ENCODE measurements at regions not wholly inside any gene's neighbourhood (a gene's known extent, or its start where the extent isn't known, plus 50 kb on each side); places are given as distances from the start of the nearest gene placed in this dataset.

- no peak for DNase-seq (ENCODE audit: low spot score)
Observed at GRCh38 chrX:80098038-80098437, 83.5 kb downstream of the TBX22 start.

DNA sequence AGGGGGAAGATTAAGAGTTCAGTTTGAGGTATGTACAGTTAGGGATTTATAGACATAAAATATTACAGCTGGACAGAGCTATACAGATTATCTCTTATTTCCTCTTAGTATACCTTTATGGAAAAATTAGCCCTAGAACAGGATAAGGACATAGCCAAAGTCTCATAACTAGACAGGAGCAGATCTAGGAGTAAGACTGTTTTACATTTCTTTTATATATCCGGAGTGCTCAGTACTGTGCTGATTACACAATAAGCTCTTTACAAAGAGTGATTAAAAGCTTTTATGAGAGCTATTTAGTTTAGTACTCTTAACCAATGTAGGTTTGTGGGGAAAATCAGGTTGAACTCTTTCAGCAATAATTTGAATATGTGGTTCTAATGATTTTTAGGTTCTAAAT lies 105.8 kb downstream of the TBX22 start:
- DNase-seq (ENCODE audit: low spot score): no peak

DNA sequence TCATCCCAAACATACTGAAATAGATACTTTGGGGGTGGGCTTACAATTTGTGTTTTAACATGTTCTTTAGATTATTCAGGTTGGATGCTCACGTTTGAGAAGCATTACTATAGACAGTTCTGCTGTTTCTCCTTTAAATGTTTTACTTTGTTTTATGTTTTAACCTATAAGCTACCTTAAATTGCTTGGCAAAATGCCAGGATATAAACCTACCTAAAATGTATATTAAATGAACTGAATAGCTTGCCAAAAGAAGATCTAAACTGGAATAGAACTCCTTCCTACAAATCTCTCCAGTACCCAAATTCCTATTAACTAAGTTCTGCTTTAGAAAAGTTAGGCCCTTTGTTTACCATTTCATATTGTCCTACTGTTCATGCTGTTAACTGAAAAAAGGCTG lies 124.4 kb downstream of the TBX22 start:
- no peak for DNase-seq (ENCODE audit: low spot score)

- DNase-seq (ENCODE audit: low spot score): no peak
Observed at GRCh38 chrX:80139564-80139963, 125.0 kb downstream of the TBX22 start.

DNA sequence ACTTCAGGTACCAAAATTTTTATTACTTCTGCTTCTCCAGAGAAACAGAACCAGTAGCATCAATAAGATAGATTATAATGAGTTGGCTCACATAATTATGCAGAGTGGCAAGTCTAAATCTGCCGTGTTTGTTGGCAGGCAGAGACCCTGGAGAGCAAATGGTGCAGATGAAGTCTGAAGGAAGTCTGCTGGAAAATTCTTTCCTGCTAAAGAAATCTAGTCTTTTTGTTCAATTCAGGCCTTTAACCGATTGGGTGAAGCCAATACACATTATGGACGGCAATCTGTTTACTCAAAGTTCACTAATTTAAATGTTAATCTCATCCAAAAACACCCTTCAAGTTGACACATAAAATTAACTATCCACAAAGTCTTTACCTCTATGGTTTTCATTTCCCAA lies 156.0 kb downstream of the TBX22 start:
- no peak for DNase-seq (ENCODE audit: low spot score)

GRCh38 chrX:80173261-80173660 lies 158.7 kb downstream of the TBX22 start:
- no peak for DNase-seq (ENCODE audit: low spot score)

DNA sequence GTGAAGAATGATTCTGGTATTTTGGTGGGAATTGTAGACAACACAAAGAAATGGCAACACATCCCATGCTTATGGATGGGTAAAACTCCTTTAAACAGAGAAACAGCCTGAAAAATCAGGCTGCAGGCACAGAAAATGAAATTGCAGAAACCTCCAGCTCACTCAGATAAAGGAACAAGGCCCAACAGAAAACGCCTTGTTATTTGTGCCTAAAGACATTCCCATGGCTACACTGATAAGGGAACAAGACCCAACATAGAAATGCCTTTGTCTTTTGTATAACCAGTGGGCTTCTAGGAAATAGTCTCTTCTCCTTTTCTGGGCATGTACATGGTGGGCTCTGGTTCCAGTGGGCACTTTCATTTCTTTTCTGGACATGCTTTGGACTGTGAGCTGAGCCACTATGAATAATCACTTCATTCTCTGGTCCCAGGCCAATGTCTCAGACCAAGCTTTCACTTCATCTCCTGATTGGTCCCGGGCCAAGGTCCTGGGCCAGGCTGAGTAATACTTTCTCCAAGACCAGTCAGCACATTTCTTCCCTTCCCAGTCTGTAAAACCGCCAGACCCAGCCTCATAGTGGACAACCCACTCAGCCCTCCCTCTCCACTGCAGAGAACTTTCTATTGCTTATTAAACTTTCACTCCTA lies 160.5 kb downstream of the TBX22 start:
- DNase-seq (ENCODE audit: low spot score): no peak

DNA sequence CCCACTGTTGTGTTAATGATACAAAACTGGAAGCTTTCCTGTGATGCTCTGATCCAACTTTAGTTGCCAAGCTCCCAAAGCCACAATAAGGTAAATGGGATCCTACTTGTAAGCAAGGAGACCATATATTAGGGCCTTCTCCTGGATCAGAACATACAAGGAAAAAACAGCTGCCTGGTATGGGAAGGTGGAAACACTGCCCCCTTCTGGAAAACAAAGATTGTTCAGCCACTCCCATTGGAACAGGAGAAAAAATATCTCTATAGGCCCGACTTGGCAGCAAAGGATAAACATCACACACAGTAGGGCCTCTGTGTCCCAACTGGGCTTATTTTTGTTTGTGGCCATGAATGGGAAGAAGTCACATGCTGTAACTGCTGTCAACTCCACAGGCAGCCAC lies 166.5 kb downstream of the TBX22 start:
- no peak for DNase-seq (ENCODE audit: low spot score)

DNA sequence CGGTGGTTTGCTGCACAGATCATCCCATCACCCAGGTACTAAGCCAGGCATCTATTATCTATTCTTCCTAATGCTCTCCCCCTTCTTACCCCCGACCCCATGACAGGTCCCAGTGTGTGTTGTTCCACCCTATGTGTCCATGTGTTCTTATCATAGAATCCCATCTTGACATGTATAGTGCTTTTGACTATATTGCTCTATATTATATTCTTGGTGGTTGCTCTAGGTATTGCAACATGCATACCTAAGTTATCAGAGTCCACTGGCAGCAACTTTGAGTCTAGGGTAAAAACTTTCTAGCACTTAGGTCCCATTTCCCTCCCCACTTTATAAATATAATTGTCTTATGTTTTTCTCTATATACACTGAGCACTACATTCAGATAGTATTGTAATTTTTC lies 170.3 kb downstream of the TBX22 start:
- DNase-seq (ENCODE audit: low spot score): no peak

DNA sequence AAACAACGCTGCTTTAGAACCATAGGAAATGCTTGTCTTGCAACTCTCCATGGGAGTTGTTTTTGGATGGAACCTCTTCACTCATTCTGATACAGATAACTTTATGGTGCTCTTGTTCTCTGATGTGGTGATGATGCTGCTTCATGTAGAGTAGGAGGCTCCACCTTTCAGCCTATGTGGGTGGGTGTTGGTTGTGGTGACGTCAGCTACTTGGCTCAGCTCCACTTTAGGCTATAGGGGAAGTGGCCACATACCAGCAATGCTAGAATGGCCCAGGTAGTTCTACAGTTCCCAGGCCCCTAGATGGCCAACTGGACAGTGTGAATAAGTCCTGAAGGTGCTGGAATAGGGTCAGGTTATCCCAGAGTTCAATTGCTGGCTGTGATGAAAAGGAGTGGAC lies 192.1 kb downstream of the TBX22 start:
- no peak for DNase-seq (ENCODE audit: low spot score)

- no peak for DNase-seq (ENCODE audit: low spot score)
Observed at GRCh38 chrX:80207327-80207726, 192.8 kb downstream of the TBX22 start.

- DNase-seq (ENCODE audit: low spot score): no peak
Observed at GRCh38 chrX:80216086-80216485, 201.5 kb downstream of the TBX22 start.

- no peak for DNase-seq (ENCODE audit: low spot score)
Observed at GRCh38 chrX:80223982-80224579, 196.2 kb upstream of the TENT5D start.

DNA sequence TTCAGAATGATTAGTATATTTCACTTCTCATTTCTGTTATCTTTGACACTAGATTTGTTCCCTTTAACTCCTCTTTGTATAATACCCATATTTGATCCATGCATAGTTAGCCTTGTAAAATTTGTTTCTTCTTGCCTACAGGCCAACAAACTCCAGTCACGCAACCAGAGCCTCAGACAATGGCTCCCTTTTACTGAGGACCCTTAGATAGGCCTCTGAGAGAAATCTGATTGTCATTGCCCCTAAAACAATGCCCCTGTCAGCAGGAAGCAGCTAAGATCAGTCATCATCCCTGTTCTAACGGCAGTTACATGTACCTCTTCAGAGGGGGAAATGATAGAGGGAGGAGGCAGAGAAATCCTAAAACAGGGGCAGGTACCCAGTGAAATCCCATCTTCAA lies 190.6 kb upstream of the TENT5D start:
- no peak for DNase-seq (ENCODE audit: low spot score)

GRCh38 chrX:80237072-80237471 lies 183.2 kb upstream of the TENT5D start:
- no peak for DNase-seq (ENCODE audit: low spot score)

DNA sequence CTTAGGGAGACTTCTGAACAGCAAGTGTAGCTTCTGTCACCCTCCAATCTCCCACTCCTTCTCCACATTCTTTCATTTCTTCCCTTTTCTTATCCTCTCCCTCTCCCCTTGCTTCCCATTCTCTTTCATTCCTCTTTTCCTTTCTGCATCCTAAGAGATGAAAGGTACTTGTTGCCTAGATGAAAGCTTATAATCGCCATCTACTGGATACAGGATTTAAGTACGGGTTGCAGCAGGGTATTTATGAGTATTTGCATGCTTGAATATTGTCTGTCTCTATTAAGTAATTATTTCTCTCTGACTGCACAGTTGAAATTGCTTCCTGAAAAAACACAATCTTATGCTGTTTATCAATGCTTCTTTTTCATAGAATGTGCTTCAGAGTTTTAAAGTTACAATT lies 174.0 kb upstream of the TENT5D start:
- no peak for DNase-seq (ENCODE audit: low spot score)

- no peak for DNase-seq (ENCODE audit: low spot score)
Observed at GRCh38 chrX:80266287-80266686, 154.0 kb upstream of the TENT5D start.

- no peak for DNase-seq (ENCODE audit: low spot score)
Observed at GRCh38 chrX:80266979-80267378, 153.3 kb upstream of the TENT5D start.

DNA sequence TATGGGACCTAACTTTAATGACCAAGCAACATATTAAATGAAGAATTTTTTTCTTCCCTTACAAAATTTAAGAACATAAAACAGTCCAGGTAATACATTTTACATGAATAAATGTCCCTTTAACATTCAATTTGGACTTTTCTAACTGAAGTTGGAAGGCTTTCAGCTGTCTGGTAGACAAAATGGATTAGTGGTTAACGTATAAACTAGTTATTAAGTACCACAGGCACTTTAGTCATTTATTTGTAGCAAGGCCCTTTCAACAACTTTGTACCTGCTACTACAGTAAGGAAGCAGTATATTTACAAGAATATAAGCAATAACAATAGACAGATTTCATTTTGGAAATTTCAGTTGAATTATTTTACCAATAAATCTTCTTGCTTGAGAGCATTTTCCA lies 152.5 kb upstream of the TENT5D start:
- DNase-seq (ENCODE audit: low spot score): no peak

GRCh38 chrX:80282535-80282934 lies 137.7 kb upstream of the TENT5D start:
- no peak for DNase-seq (ENCODE audit: low spot score)

DNA sequence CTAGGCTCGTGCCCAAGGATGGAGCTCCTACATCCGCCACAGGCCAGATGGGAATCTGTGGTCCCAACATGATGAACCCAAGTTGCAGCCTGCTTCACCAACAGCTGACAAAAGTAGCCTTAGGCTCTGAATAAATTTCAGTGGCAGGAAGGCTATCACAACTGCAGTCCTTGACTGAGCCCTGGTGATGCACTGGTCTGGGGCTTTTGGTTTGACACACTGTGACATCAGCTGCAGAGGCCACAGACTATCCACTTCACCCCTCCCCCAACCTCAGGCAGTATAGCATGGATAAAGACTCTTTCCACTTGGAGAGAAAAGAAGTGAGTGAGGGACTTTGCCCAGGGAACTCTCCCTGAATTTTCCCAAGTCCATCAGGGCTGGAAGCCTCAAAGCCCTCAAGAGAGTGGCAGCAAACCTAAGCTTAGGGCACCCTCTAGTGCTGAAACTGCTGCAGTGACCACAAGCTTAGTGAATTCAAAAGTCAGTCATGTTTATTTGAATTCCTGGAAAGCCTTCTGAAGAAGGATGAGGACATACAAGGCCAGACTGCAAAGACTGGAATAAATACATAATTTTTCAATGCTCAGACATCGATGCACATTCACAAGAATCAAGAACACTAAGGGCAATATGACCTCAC lies 135.0 kb upstream of the TENT5D start:
- no peak for DNase-seq (ENCODE audit: low spot score)

- DNase-seq (ENCODE audit: low spot score): no peak
Observed at GRCh38 chrX:80290834-80291233, 129.4 kb upstream of the TENT5D start.

DNA sequence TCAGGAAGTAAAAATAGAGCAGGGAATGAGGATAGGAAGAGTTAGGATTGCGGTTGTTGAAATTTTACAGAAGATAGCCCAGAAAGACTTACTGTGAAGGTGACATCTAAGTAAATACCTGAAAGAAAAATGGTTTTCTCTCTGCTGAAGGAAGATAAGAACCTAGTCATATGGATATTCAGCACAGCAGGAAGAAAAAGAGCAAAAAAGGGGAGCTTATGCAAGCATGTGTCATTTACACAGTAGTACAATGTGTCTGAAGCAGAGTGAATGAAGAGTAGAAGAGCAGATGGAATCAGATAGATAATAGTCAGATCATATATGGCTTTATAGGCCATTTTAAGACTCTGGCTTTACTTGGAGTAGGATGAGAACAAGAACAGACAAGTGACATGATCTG lies 126.9 kb upstream of the TENT5D start:
- no peak for DNase-seq (ENCODE audit: low spot score)

DNA sequence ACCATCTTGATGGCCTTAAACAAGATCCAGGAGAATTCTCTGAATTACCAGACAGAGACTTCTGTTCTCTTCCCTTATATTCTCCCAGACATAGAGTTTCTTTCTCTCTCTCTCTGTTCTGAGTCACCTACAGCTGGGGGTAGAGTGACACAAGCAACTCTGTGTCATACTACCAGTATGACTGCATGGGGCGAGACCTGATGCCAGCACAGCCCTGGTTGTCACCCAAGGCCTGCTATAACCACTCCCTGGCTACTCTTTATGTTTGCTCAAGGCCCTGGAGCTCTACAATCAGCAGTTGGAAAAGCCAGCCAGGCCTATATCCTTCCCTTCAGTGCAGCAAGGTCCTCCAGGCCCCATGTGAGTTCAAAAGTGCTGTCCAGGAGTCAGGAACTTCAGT lies 114.2 kb upstream of the TENT5D start:
- no peak for DNase-seq (ENCODE audit: low spot score)

All from hematopoietic multipotent progenitor cell treated with erythropoietin and hydrocortisone succinate and interleukin-3 and kit ligand, for 15 days (in vitro differentiated cells).